Mesenchymal stem cell (in vitro differentiated cells and primary cell): ENCODE measurements at regions not wholly inside any gene's neighbourhood (a gene's known extent, or its start where the extent isn't known, plus 50 kb on each side); places are given as distances from the start of the nearest gene placed in this dataset.

Experiments used
- DNase-seq: peaks from one replicate; pipeline ENCODE4 v3.0.0-alpha.2; 2013
- H2AFZ ChIP-seq: one replicate; pipeline ENCODE4 v1.6.1; 2013; ENCODE audit warnings: low read depth, mild to moderate bottlenecking, control low read depth, inconsistent platforms, low read length, moderate library complexity
- H2AK5ac ChIP-seq: 2 replicates; pipeline ENCODE4 v1.6.1; 2013; ENCODE audit warnings: low read length, moderate library complexity, mild to moderate bottlenecking, inconsistent platforms; ENCODE audit not compliant: severe bottlenecking
- H2BK120ac ChIP-seq: one replicate; pipeline ENCODE4 v1.6.1; 2013; ENCODE audit warnings: low read depth, mild to moderate bottlenecking, inconsistent platforms, low read length, moderate library complexity
- H2BK12ac ChIP-seq, 2 experiments: one replicate each; pipeline ENCODE4 v1.6.1; 2013; ENCODE audit warnings: inconsistent platforms in 2 of 2, low read length in 2 of 2, mild to moderate bottlenecking in 2 of 2, moderate library complexity in 2 of 2, control low read depth in 1 of 2
- H2BK15ac ChIP-seq: one replicate; pipeline ENCODE4 v1.6.1; 2013; ENCODE audit warnings: mild to moderate bottlenecking, low read depth, inconsistent platforms; ENCODE audit not compliant: poor library complexity, severe bottlenecking
- H2BK5ac ChIP-seq: 2 replicates; pipeline ENCODE4 v1.6.1; 2013; ENCODE audit warnings: low read depth, mild to moderate bottlenecking, low read length, control low read depth, inconsistent platforms; ENCODE audit not compliant: poor library complexity, severe bottlenecking
- H3K14ac ChIP-seq, 2 experiments: one replicate each; pipeline ENCODE4 v1.6.1; 2013; ENCODE audit warnings: inconsistent platforms in 2 of 2, low read length in 2 of 2, control low read depth in 1 of 2, mild to moderate bottlenecking in 1 of 2, moderate library complexity in 1 of 2
- H3K18ac ChIP-seq, 2 experiments: one replicate each; pipeline ENCODE4 v1.6.1; 2013; ENCODE audit warnings: inconsistent platforms in 2 of 2, low read length in 2 of 2, control low read depth in 1 of 2, low read depth in 1 of 2, mild to moderate bottlenecking in 1 of 2
- H3K23ac ChIP-seq, 2 experiments: one replicate each; pipeline ENCODE4 v1.6.1; 2013; ENCODE audit warnings: inconsistent platforms in 2 of 2, low read length in 2 of 2, mild to moderate bottlenecking in 2 of 2, moderate library complexity in 2 of 2, control low read depth in 1 of 2
- H3K27ac ChIP-seq: 2 replicates; pipeline ENCODE4 v1.5.1; 2013; ENCODE audit warnings: mild to moderate bottlenecking, moderate library complexity, low read length, control low read depth, inconsistent platforms; ENCODE audit not compliant: poor library complexity, severe bottlenecking
- H3K27me3 ChIP-seq, 2 experiments: 2 replicates each; pipeline versions ENCODE4 v1.6.1 to v1.7.0; 2013; ENCODE audit warnings: low read length in 2 of 2, mild to moderate bottlenecking in 2 of 2, moderate library complexity in 2 of 2, control low read depth in 1 of 2, inconsistent platforms in 1 of 2; ENCODE audit not compliant: control insufficient read depth in 1 of 2, insufficient read depth in 1 of 2
- H3K36me3 ChIP-seq, 2 experiments: 2 replicates each; pipeline versions ENCODE4 v1.6.1 to v1.7.0; 2013; ENCODE audit warnings: low read length in 2 of 2, control low read depth in 1 of 2, inconsistent platforms in 1 of 2, low read depth in 1 of 2, mild to moderate bottlenecking in 1 of 2; ENCODE audit not compliant: insufficient read depth in 2 of 2, control insufficient read depth in 1 of 2
- H3K4ac ChIP-seq, 2 experiments: one replicate each; pipeline ENCODE4 v1.6.1; 2013; ENCODE audit warnings: inconsistent platforms in 2 of 2, low read length in 2 of 2, mild to moderate bottlenecking in 2 of 2, moderate library complexity in 2 of 2, control low read depth in 1 of 2, low read depth in 1 of 2
- H3K4me1 ChIP-seq: 2 replicates; pipeline ENCODE4 v1.6.1; 2013; ENCODE audit warnings: low read depth, low read length, control low read depth; ENCODE audit not compliant: control insufficient read depth, insufficient read depth
- H3K4me2 ChIP-seq: 2 replicates; pipeline ENCODE4 v1.6.1; 2013; ENCODE audit warnings: low read length, mild to moderate bottlenecking, inconsistent platforms; ENCODE audit not compliant: poor library complexity, severe bottlenecking
- H3K4me3 ChIP-seq, 2 experiments: 2 replicates each; pipeline versions ENCODE4 v1.5.1 to v1.7.0; 2013; ENCODE audit warnings: low read length in 2 of 2, mild to moderate bottlenecking in 2 of 2, control low read depth in 1 of 2, low read depth in 1 of 2; ENCODE audit not compliant: insufficient read depth in 1 of 2
- H3K79me1 ChIP-seq: replicated peaks from 2 replicates; pipeline ENCODE4 v1.6.1; 2013; ENCODE audit warnings: mild to moderate bottlenecking, control low read depth, low read length, inconsistent platforms; ENCODE audit not compliant: poor library complexity, severe bottlenecking
- H3K9ac ChIP-seq: 2 replicates; pipeline ENCODE4 v1.7.0; 2013; ENCODE audit warnings: mild to moderate bottlenecking, low read length, moderate library complexity
- H3K9me3 ChIP-seq: 2 replicates; pipeline ENCODE4 v1.7.0; 2013; ENCODE audit warnings: mild to moderate bottlenecking, low read length; ENCODE audit not compliant: control insufficient read depth
- H4K8ac ChIP-seq: one replicate; pipeline ENCODE4 v1.6.1; 2013; ENCODE audit warnings: inconsistent platforms, mild to moderate bottlenecking, low read length, moderate library complexity
- H4K91ac ChIP-seq: one replicate; pipeline ENCODE4 v1.6.1; 2013; ENCODE audit warnings: mild to moderate bottlenecking, low read length, inconsistent platforms
- WGBS: methylation state at CpG from one replicate; pipeline ENCODE4 v1.1.7; 2013; ENCODE audit warnings: mixed read lengths; 5-methylcytosine and 5-hydroxymethylcytosine counted together

DNA sequence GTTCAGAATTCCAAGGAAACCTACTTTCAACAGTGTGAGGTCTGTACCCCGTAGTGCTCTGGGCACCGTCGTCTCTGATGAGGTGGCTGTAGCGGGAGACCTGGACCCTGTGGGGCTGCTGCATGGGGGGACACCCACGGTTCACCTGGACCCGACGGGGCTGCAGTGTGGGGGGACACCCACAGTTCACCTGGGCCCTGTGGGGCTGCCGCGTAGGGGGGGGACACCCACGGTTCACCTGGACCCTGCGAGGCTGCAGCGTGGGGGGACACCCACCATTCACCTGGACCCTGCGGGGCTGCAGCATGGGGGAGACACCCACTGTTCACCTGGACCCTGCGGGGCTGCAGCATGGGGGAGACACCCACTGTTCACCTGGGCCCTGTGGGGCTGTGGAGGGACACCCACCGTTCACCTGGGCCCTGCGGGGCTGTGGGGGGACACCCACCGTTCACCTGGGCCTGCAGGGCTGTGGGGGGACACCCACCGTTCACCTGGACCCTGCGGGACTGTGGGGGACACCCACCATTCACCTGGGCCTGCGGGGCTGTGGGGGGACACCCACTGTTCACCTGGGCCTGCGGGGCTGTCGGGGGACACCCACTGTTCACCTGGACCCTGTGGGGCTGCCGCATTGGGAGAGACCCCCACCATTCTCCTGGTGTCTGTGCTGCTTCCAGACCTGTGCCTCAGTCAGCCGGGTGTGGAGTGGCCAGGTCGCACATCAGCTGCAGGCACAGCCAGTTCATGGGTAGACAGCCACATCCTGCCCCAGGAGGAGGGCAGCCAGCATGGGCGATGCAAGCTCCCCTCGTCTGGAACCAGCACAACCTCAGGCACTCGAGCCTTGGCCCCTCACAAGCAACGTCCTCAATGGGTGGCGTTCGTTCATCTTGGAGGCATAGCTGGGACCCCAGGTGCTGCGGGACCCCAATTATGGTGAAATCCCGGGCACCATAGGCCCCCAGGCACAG is 114.5 kb downstream of the TMEM18 start:
- 84% methylated on average over 33 of the region's 33 CpGs for WGBS
- no peak overlapping the region for H2BK120ac ChIP-seq
- no peak overlapping the region for H3K9ac ChIP-seq
- no peak overlapping the region for H3K23ac ChIP-seq
- H3K4me3 ChIP-seq, result peak overlapping the region in 1 of 2 experiments; percentile 3
- DNase-seq, result no peak
- no peak overlapping the region for H2AK5ac ChIP-seq
- no peak overlapping the region for H3K4ac ChIP-seq
- no peak overlapping the region for H3K18ac ChIP-seq
- no peak overlapping the region for H3K14ac ChIP-seq
- H3K27me3 ChIP-seq, result peaks cover 0 to 11% of the 10 kb centered on the region in 2 experiments
- H3K79me1 ChIP-seq, result no peaks in the 10 kb centered on the region
- no peaks in the 10 kb centered on the region for H3K9me3 ChIP-seq
- no peaks in the 10 kb centered on the region for H3K4me1 ChIP-seq
- H2BK12ac ChIP-seq, result no peak overlapping the region
- H3K27ac ChIP-seq, result no peak overlapping the region
- no peaks in the 10 kb centered on the region for H3K36me3 ChIP-seq
- no peak overlapping the region for H2BK15ac ChIP-seq
- no peak overlapping the region for H4K91ac ChIP-seq
- no peak overlapping the region for H3K4me2 ChIP-seq
- H2AFZ ChIP-seq, result peak overlapping the region; percentile 11
- no peak overlapping the region for H4K8ac ChIP-seq
- no peak overlapping the region for H2BK5ac ChIP-seq

DNA sequence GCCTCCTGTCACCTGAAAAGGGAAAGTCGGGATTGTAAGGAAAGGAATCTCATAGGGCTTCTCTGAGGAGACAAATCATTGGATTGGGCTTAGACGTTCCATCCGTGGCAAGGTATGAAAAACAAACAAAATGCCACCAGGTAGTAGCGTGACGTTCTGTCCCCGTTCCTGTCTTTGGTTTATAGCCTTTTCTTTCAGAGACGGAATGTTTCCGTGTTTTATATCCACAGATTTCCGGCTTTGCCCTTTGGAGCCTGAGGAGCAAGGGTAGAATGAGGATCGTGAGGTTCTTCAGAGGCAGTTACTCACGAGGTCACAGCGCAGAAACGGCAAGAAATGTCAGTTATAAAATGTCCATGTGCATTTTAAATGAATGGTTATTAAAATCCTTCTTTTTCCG is 118.3 kb downstream of the TMEM18 start:
- Histone ChIP-seq H3K23ac (no peak overlapping the region), H3K27ac (no peak overlapping the region), H4K91ac (no peak overlapping the region), H2BK5ac (no peak overlapping the region), H3K4ac (no peak overlapping the region), H3K36me3 (no peaks in the 10 kb centered on the region), H3K27me3 (peaks cover 0 to 20% of the 10 kb centered on the region in 2 experiments), H2AK5ac (no peak overlapping the region), H3K9me3 (no peaks in the 10 kb centered on the region), H2BK120ac (no peak overlapping the region), H3K14ac (no peak overlapping the region), H3K9ac (no peak overlapping the region), H3K4me3 (no peak overlapping the region), H2BK15ac (no peak overlapping the region), H3K18ac (no peak overlapping the region), H3K79me1 (no peaks in the 10 kb centered on the region), H4K8ac (no peak overlapping the region), H2BK12ac (no peak overlapping the region), H3K4me1 (no peaks in the 10 kb centered on the region), H3K4me2 (no peak overlapping the region), H2AFZ (no peak overlapping the region)
- no peak for DNase-seq
- WGBS, result 77% methylated on average over 10 of the region's 14 CpGs

DNA sequence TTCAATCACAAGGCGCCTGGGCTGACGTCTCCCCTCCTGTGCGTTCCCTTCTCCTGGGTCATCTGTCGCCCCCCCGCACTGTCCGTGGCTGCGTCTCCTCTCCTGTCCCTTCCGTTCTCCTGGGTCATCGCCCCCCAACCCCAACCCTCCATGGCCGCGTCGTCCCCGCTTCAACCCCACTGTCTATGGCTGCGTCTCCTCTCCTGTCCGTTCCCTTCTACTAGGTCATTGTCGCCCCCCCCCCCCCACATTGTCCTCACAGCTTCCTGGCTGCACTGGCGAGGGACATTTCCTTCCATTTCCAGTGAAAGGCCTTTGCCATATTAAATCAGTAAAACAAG is 118.9 kb downstream of the TMEM18 start:
- Histone ChIP-seq H3K27me3 (peaks cover 0 to 20% of the 10 kb centered on the region in 2 experiments), H2BK15ac (no peak overlapping the region), H4K91ac (no peak overlapping the region), H2BK12ac (no peak overlapping the region), H3K9me3 (no peaks in the 10 kb centered on the region), H3K18ac (no peak overlapping the region), H4K8ac (no peak overlapping the region), H3K4me2 (no peak overlapping the region), H2AFZ (no peak overlapping the region), H2BK120ac (no peak overlapping the region), H3K4me3 (peak overlapping the region in 1 of 2 experiments; percentile 44), H3K27ac (no peak overlapping the region), H2BK5ac (no peak overlapping the region), H3K23ac (no peak overlapping the region), H3K36me3 (no peaks in the 10 kb centered on the region), H2AK5ac (no peak overlapping the region), H3K79me1 (no peaks in the 10 kb centered on the region), H3K9ac (peak overlapping the region; percentile 29), H3K4me1 (no peaks in the 10 kb centered on the region), H3K14ac (no peak overlapping the region), H3K4ac (no peak overlapping the region)
- WGBS, result 90% methylated on average over 17 of the region's 17 CpGs
- DNase-seq, result no peak

DNA sequence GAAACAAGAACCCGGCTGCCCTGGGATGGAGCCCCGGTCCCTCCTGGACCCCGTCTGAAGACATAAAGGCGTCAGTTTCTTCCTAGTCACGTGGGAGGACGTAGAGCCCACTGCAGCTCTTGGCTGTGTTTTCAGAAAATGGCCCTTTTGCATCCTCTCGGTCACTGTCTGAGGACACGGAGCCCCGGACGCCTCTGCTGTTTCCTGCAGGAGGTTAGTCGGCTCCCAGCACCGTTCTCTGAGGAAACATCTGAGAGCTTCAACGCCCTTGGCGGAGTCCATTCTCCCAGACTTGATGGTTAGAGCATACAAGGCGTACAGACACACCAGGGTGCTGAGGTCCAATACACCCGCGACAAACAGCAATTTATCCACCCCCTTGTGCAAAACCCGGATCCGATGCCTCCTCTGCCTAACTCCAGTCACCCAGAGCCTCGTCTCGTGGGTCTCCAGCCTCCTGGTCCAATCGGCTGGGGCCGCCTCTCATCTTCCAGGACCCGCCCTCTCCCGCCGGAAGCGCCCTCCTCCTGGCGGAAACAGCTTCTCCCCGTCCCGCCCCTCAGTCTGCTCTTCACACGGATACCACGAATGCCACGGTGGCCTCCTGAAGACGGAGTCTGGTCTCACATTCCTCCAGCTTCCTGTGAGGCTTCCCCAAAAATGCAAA is 119.4 kb downstream of the TMEM18 start:
- Histone ChIP-seq H3K4me1 (no peaks in the 10 kb centered on the region), H3K9ac (peak overlapping the region; percentile 29), H3K23ac (no peak overlapping the region), H2BK12ac (no peak overlapping the region), H3K79me1 (no peaks in the 10 kb centered on the region), H2BK15ac (no peak overlapping the region), H2AFZ (no peak overlapping the region), H3K4me2 (no peak overlapping the region), H3K36me3 (no peaks in the 10 kb centered on the region), H3K9me3 (no peaks in the 10 kb centered on the region), H3K14ac (no peak overlapping the region), H3K27ac (no peak overlapping the region), H4K91ac (no peak overlapping the region), H3K4ac (no peak overlapping the region), H3K4me3 (peak overlapping the region in 1 of 2 experiments; percentile 44), H2BK5ac (no peak overlapping the region), H2AK5ac (no peak overlapping the region), H3K18ac (no peak overlapping the region), H2BK120ac (no peak overlapping the region), H4K8ac (peak overlapping the region; percentile 24), H3K27me3 (peaks cover 0 to 22% of the 10 kb centered on the region in 2 experiments)
- WGBS, result 86% methylated on average over 34 of the region's 34 CpGs
- DNase-seq, result no peak
